ENCODE measurements at regions not wholly inside any gene's neighbourhood (a gene's known extent, or its start where the extent isn't known, plus 50 kb on each side); places are given as distances from the start of the nearest gene placed in this dataset.

DNA sequence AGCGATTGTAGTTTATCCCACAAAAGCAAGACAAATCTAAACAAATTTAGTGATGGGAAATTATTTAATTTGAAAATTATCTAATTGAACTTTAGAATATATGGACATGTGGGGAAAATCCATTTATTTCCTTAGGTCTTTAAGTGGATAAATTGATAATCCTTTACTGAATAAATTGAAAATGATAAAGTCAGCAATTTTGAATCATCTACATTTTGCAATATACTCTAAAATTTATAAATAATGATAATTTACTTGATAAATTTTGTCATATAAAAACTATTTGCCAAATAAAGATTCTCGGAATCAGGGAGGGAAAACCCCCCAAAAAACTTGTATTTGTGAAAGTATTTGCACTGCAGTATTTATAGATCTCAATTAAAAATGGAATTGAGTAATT is 875.3 kb upstream of the SLITRK5 start:
- no peak for DNase-seq (ENCODE audit: low read depth)
- H3K4me3 ChIP-seq (ENCODE audit: low read depth, low read length) = no peak overlapping the region
- TF ChIP-seq, protein P1, sequence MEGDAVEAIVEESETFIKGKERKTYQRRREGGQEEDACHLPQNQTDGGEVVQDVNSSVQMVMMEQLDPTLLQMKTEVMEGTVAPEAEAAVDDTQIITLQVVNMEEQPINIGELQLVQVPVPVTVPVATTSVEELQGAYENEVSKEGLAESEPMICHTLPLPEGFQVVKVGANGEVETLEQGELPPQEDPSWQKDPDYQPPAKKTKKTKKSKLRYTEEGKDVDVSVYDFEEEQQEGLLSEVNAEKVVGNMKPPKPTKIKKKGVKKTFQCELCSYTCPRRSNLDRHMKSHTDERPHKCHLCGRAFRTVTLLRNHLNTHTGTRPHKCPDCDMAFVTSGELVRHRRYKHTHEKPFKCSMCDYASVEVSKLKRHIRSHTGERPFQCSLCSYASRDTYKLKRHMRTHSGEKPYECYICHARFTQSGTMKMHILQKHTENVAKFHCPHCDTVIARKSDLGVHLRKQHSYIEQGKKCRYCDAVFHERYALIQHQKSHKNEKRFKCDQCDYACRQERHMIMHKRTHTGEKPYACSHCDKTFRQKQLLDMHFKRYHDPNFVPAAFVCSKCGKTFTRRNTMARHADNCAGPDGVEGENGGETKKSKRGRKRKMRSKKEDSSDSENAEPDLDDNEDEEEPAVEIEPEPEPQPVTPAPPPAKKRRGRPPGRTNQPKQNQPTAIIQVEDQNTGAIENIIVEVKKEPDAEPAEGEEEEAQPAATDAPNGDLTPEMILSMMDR (IDR thresholded peaks at IDR 0.05; ENCODE audit: insufficient read depth, low read depth, low read length) = no peak

DNA sequence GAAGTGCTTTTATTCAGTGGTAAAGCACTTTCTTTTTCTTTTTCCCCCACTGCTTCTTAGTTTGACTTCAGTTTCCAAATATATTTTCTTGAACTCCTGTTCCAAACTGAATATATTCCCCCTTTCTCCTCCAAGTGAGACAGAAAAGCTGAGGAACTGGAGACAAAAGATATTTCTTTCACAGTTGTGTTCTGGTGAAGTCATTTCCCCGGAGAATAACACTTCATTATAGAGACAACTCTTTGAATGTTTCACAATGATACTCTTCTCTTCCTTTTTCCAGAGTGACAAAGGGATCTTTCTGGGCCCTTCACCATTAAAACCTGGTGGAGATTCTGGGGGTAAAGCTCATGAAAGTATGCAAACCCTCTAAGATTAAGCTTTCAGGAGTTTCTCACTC is 860.8 kb upstream of the SLITRK5 start:
- TF ChIP-seq, protein P1 (IDR thresholded peaks at IDR 0.05; ENCODE audit: insufficient read depth, low read depth, low read length) = no peak
- DNase-seq (ENCODE audit: low read depth) = no peak

DNA sequence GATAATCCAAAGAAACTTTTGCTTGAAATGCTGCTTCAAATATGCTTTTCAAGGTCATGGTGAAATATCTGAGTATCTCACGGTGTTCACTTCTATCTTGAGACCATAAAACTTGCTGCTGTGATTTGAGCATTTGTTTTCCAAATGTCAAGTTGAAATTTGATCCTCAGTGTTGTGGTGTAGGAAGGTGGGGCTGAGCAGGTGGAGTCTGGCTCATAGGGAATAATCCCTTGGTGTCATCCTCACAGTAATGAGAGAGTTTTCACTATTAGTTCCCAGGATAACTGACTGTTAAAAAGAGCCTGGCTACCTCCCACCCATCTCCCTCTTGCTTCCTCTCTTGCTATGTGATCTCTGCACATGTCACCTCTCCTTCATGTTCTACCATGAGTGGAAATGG is 858.0 kb upstream of the SLITRK5 start:
- TF ChIP-seq, protein P1 (IDR thresholded peaks at IDR 0.05; ENCODE audit: insufficient read depth, low read depth, low read length) = no peak
- DNase-seq (ENCODE audit: low read depth) = no peak
- no peak overlapping the region for H3K4me3 ChIP-seq (ENCODE audit: low read depth, low read length)

More for the DNA sequence above, 860.8 kb upstream of the SLITRK5 start:
- H3K4me3 ChIP-seq (ENCODE audit: low read depth, low read length) = no peak overlapping the region

DNA sequence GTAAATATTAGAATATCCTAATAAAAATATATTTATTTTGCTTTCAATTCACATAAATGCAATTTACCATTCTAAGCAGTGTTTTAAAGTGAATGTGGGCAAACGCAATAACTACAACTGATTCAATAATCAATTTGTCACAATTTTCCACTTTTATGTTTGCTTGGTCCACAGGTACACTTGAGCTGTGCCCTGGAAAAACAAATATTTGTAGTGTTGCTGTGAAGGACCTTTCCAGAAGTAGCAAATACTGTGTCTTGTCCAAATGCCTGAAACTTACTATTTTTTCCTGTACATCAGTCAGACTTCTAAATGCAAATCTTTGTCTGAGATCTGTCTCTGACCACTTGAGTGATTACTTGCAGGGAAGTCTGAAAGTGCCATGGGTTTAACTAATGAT is 845.8 kb upstream of the SLITRK5 start:
- TF ChIP-seq, protein P1 (IDR thresholded peaks at IDR 0.05; ENCODE audit: insufficient read depth, low read depth, low read length) = no peak
- DNase-seq (ENCODE audit: low read depth) = no peak
- no peak overlapping the region for H3K4me3 ChIP-seq (ENCODE audit: low read depth, low read length)

DNA sequence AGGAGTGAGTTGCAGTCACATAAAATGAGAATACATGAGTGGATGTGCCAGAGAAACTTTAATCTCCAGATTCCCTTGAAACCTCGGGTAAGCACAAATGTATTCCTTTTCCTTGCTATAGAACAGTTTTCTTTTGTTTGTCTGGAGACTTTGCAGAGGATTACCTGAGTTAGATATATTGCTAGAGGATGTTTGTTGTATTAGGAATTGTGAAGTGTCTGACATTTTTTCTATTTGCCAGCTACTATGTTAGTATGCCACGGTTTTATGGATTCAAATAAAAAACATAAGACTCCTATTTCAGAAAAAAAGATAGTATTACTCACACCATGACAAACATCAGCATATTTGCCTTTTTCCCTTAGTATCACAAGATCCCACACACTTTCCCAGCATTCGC is 844.9 kb upstream of the SLITRK5 start:
- TF ChIP-seq, protein P1 (IDR thresholded peaks at IDR 0.05; ENCODE audit: insufficient read depth, low read depth, low read length) = no peak
- no peak for DNase-seq (ENCODE audit: low read depth)
- H3K4me3 ChIP-seq (ENCODE audit: low read depth, low read length) = no peak overlapping the region

DNA sequence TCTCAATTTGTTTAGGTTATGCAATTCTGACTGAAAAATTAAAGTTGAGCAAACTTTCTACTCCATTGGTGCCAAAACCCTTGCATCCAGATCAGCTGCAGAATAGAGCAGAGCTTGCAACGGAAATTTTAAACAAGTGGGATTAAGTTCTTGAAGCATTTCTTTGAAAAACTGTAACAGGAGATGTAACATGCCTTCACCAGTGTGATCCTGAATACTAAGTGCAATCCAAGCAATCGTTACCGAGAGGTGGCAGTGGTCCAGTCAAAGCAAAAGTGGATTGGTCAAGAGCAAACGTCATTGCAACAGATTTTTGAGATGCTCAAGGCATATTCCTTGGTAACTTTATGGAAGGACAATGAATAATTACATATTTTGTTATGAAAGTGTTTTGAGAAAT is 841.1 kb upstream of the SLITRK5 start:
- TF ChIP-seq, protein P1 (IDR thresholded peaks at IDR 0.05; ENCODE audit: insufficient read depth, low read depth, low read length) = no peak
- no peak for DNase-seq (ENCODE audit: low read depth)
- H3K4me3 ChIP-seq (ENCODE audit: low read depth, low read length) = no peak overlapping the region

DNA sequence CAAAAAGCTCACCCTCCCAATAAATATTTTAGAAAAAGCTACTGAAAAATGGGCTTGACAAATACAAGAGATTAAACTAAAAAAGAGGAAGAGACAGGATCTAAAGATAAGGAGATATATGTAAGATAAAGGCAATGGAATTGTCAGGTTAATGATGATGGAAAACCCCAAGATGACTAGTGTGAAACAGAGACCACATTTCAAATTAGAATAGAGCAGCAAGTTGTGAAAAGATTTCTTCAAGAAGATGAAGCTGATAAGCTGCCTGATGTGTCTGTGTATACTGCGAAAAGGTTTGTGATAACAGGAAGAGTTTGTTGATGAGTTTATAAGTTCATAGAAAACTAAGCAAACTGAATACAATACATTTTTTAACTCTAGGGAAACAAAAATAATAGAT is 840.1 kb upstream of the SLITRK5 start:
- H3K4me3 ChIP-seq (ENCODE audit: low read depth, low read length) = no peak overlapping the region
- TF ChIP-seq, protein P1 (IDR thresholded peaks at IDR 0.05; ENCODE audit: insufficient read depth, low read depth, low read length) = no peak
- no peak for DNase-seq (ENCODE audit: low read depth)
